ENCODE measurements at regions not wholly inside any gene's neighbourhood (a gene's known extent, or its start where the extent isn't known, plus 50 kb on each side); places are given as distances from the start of the nearest gene placed in this dataset.

DNA sequence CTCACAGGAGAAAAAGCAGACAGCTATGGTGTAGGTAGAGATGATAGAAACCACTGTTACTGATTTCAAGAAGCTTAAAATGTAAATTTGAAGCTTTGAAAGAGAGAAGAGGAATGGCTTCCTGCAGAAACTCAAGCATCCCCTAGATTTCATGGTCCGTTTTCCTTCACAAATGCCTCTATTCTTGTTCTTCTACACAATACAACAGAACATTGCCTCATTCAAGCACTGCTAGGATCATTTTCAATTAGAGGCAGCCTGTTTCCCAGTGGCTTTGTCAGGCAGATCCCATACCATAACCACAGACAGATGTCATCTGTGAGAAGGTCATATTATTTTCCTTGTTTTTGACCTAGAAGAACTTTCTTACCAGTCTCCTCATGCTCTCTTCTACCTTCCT lies 77.9 kb upstream of the SPRED1 start:
- TF ChIP-seq, protein P1, sequence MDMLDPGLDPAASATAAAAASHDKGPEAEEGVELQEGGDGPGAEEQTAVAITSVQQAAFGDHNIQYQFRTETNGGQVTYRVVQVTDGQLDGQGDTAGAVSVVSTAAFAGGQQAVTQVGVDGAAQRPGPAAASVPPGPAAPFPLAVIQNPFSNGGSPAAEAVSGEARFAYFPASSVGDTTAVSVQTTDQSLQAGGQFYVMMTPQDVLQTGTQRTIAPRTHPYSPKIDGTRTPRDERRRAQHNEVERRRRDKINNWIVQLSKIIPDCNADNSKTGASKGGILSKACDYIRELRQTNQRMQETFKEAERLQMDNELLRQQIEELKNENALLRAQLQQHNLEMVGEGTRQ (IDR thresholded peaks at IDR 0.05) = no peak
- TF ChIP-seq CTCF (IDR thresholded peaks at IDR 0.05) = no peak
